HCT116 (cell line): ENCODE measurements at regions not wholly inside any gene's neighbourhood (a gene's known extent, or its start where the extent isn't known, plus 50 kb on each side); places are given as distances from the start of the nearest gene placed in this dataset.

Experiments
- ATAC-seq: fragments of 200-7000 bp; cut with Tn5 transposase; 2 replicates; pipeline ENCODE4 v1.9.1; 2020; ENCODE audit warnings: mild to moderate bottlenecking, moderate library complexity
- BruUV-seq: library from RNA; stranded (reverse); fragments of 400-500 nt; replicated peaks from 2 replicates; lab custom pipeline; 2021; lab: Mats Ljungman, UMichigan
- CTCF ChIA-PET: fragments of 300-600 bp; sonication (Branson Sonifier 250); formaldehyde crosslinking; loops from one replicate; lab custom pipeline; 2021; ENCODE audit warnings: antibody characterized with exemption; lab: Charles Lee
- POLR2A ChIA-PET: fragments of 300-600, 350-600 bp; sonication (Branson Sonifier 250); formaldehyde crosslinking; loops from one replicate; lab custom pipeline; 2021; ENCODE audit warnings: antibody characterized with exemption; lab: Charles Lee
- RAD21 ChIA-PET, 2 experiments: fragments of 300-600 bp; sonication (Branson Sonifier 250); formaldehyde crosslinking; loops; one replicate each; lab custom pipeline; 2023; ENCODE audit warnings: low total read pairs in 2 of 2; ENCODE audit not compliant: uncharacterized antibody in 2 of 2, unreplicated experiment in 2 of 2, low non-redundant PET in 1 of 2; lab: Charles Lee
- DNase-seq: peaks from one replicate; pipeline ENCODE4 v3.0.0-alpha.2; 2010; ENCODE audit warnings: low read depth, low spot score
- H2AFZ ChIP-seq: fragments of 200-600 bp; shearing (Covaris generic), sonication (generic); 2 replicates; pipeline ENCODE4 v1.6.1; 2017; ENCODE audit warnings: low read depth, mixed run types, mixed read lengths, antibody characterized with exemption, low read length; ENCODE audit not compliant: poor library complexity, severe bottlenecking
- H3K27ac ChIP-seq: 2 replicates; pipeline ENCODE4 v1.5.1; 2012; ENCODE audit warnings: low read depth, low read length
- H3K27me3 ChIP-seq: fragments of 200-600 bp; sonication (generic); 2 replicates; pipeline ENCODE4 v1.6.1; 2016; ENCODE audit warnings: mixed run types, low read length, mixed read lengths; ENCODE audit not compliant: insufficient read depth
- H3K36me3 ChIP-seq, 2 experiments: fragments of 200-500 bp in 1 of 2; fragments of 200-600 bp in 1 of 2; sonication (Bioruptor generic) in 1 of 2; sonication (generic) in 1 of 2; 2 replicates each; pipeline versions ENCODE4 v1.5.1 to v1.6.1; 2014 to 2016; ENCODE audit warnings: low read length in 2 of 2, inconsistent platforms in 1 of 2, mixed read lengths in 1 of 2, mixed run types in 1 of 2; ENCODE audit not compliant: insufficient read depth in 2 of 2, control insufficient read depth in 1 of 2
- H3K4me1 ChIP-seq, 2 experiments: fragments of 200-600 bp in 1 of 2; sonication (generic) in 1 of 2; 2 replicates each; pipeline versions ENCODE4 v1.5.1 to v1.6.1; 2012 to 2017; ENCODE audit warnings: low read length in 2 of 2, inconsistent platforms in 1 of 2, mild to moderate bottlenecking in 1 of 2, mixed read lengths in 1 of 2, mixed run types in 1 of 2, moderate library complexity in 1 of 2; ENCODE audit not compliant: insufficient read depth in 2 of 2, control insufficient read depth in 1 of 2
- H3K4me2 ChIP-seq: fragments of 200-600 bp; sonication (generic); 2 replicates; pipeline ENCODE4 v1.6.1; 2017; ENCODE audit warnings: mixed run types, low read length, mixed read lengths
- H3K4me3 ChIP-seq, 2 experiments: fragments of 200-600 bp in 1 of 2; sonication (generic) in 1 of 2; replicated peaks in 1 of 2; 2 replicates each; pipeline ENCODE4 v1.5.1; 2011 to 2016; ENCODE audit warnings: low read length in 2 of 2, control low read depth in 1 of 2, low read depth in 1 of 2, mild to moderate bottlenecking in 1 of 2, mixed read lengths in 1 of 2, mixed run types in 1 of 2
- H3K79me2 ChIP-seq: fragments of 200-600 bp; sonication (generic); 2 replicates; pipeline ENCODE4 v1.6.1; 2017; ENCODE audit warnings: mild to moderate bottlenecking, mixed run types, low read length, moderate library complexity, mixed read lengths; ENCODE audit not compliant: insufficient read depth
- H3K9ac ChIP-seq: fragments of 200-600 bp; sonication (generic); 2 replicates; pipeline ENCODE4 v1.6.1; 2016; ENCODE audit warnings: low read length, mixed read lengths
- H3K9me2 ChIP-seq: fragments of 200-600 bp; sonication (generic), shearing (Covaris generic); 2 replicates; pipeline ENCODE4 v1.6.1; 2017; ENCODE audit warnings: mixed run types, mild to moderate bottlenecking, moderate library complexity; ENCODE audit not compliant: insufficient read depth
- H3K9me3 ChIP-seq, 2 experiments: fragments of 200-500 bp in 1 of 2; fragments of 200-600 bp in 1 of 2; sonication (Bioruptor generic) in 1 of 2; sonication (generic) in 1 of 2; 2 replicates each; pipeline ENCODE4 v1.6.1; 2014 to 2017; ENCODE audit warnings: low read length in 2 of 2, mixed read lengths in 2 of 2, inconsistent platforms in 1 of 2, low read depth in 1 of 2, mild to moderate bottlenecking in 1 of 2, mixed run types in 1 of 2, moderate library complexity in 1 of 2; ENCODE audit not compliant: control insufficient read depth in 1 of 2, insufficient read depth in 1 of 2
- H4K20me1 ChIP-seq: fragments of 200-600 bp; sonication (generic), shearing (Covaris generic); 2 replicates; pipeline ENCODE4 v1.6.1; 2017; ENCODE audit warnings: mixed run types, mild to moderate bottlenecking, moderate library complexity; ENCODE audit not compliant: insufficient read depth
- CBX3 ChIP-seq: IDR thresholded peaks from 2 replicates; pipeline ENCODE4 v1.6.1; 2012; ENCODE audit warnings: low read depth
- CEBPB ChIP-seq: IDR thresholded peaks from 2 replicates; pipeline ENCODE4 v1.6.1; 2012; ENCODE audit warnings: low read depth
- EGR1 ChIP-seq: IDR thresholded peaks from 2 replicates; pipeline ENCODE4 v1.6.1; 2012; ENCODE audit warnings: low read depth
- EZH2 ChIP-seq: fragments of 200-600 bp; sonication (generic); IDR thresholded peaks from 2 replicates; pipeline ENCODE4 v1.6.1; 2017; ENCODE audit warnings: antibody characterized with exemption, mixed run types
- EZH2phosphoT487 ChIP-seq: fragments of 200-600 bp; IDR thresholded peaks from 2 replicates; pipeline ENCODE4 v1.6.1; 2018; ENCODE audit warnings: antibody characterized with exemption, borderline replicate concordance
- POLR2A ChIP-seq: IDR thresholded peaks from 2 replicates; pipeline ENCODE4 v1.7.0; 2011; ENCODE audit warnings: borderline replicate concordance; ENCODE audit not compliant: insufficient read depth, insufficient read length; ENCODE audit errors: extremely low read depth
- RAD21 ChIP-seq: IDR thresholded peaks from 2 replicates; pipeline ENCODE4 v1.6.1; 2012; ENCODE audit warnings: low read depth, mild to moderate bottlenecking
- SIN3A ChIP-seq: IDR thresholded peaks from 2 replicates; pipeline ENCODE4 v1.6.1; 2012; ENCODE audit warnings: low read depth
- SP1 ChIP-seq: IDR thresholded peaks from 2 replicates; pipeline ENCODE4 v1.6.1; 2012; ENCODE audit warnings: low read depth
- TCF7L2 ChIP-seq: IDR thresholded peaks from 2 replicates; pipeline ENCODE4 v1.7.0; 2011; ENCODE audit warnings: borderline replicate concordance, inconsistent platforms; ENCODE audit not compliant: insufficient read depth, insufficient read length; ENCODE audit errors: extremely low read depth
- YY1 ChIP-seq: IDR thresholded peaks from 2 replicates; pipeline ENCODE4 v1.6.1; 2011; ENCODE audit warnings: low read length, low read depth, moderate library complexity, mild to moderate bottlenecking; ENCODE audit not compliant: insufficient replicate concordance; ENCODE audit errors: extremely low read depth
- ZFX ChIP-seq: fragments of 450-650 bp; IDR thresholded peaks from 2 replicates; pipeline ENCODE4 v1.6.1; 2017
- ZNF274 ChIP-seq: fragments of 200-500 bp; sonication (Bioruptor generic); IDR thresholded peaks from 2 replicates; pipeline ENCODE4 v1.6.1; 2014; ENCODE audit warnings: mild to moderate bottlenecking, low read depth, low read length, inconsistent platforms
- intact Hi-C: fragments of 100-400 bp; cut with micrococcal nuclease; formaldehyde crosslinking; loops from 2 replicates; pipeline ENCODE4 v1.10.0; 2022
- TF ChIP-seq, protein P1 (sequence below): IDR thresholded peaks from 2 replicates; pipeline ENCODE4 v1.6.1; 2012; ENCODE audit warnings: low read depth
- TF ChIP-seq, protein P2 (sequence below): IDR thresholded peaks from 2 replicates; pipeline ENCODE4 v1.6.1; 2012
- TF ChIP-seq, protein P3 (sequence below): IDR thresholded peaks from 2 replicates; pipeline ENCODE4 v1.6.1; 2012
- TF ChIP-seq, protein P4 (sequence below), 3 experiments: fragments of 200-600 bp in 1 of 3; sonication (generic) in 1 of 3; IDR thresholded peaks in 2 of 3; conservative IDR thresholded peaks in 1 of 3; 2 replicates each; pipeline ENCODE4 v1.5.1; 2012 to 2017; ENCODE audit warnings: low read depth in 2 of 3, low read length in 2 of 3, antibody characterized with exemption in 1 of 3, borderline replicate concordance in 1 of 3, control low read depth in 1 of 3, mild to moderate bottlenecking in 1 of 3, mixed read lengths in 1 of 3, mixed run types in 1 of 3, moderate library complexity in 1 of 3; ENCODE audit not compliant: insufficient read depth in 1 of 3
- TF ChIP-seq, protein P5 (sequence below): IDR thresholded peaks from 2 replicates; pipeline ENCODE4 v1.6.1; 2011; ENCODE audit warnings: mild to moderate bottlenecking, low read length, moderate library complexity; ENCODE audit not compliant: insufficient replicate concordance; ENCODE audit errors: extremely low read depth

DNA sequence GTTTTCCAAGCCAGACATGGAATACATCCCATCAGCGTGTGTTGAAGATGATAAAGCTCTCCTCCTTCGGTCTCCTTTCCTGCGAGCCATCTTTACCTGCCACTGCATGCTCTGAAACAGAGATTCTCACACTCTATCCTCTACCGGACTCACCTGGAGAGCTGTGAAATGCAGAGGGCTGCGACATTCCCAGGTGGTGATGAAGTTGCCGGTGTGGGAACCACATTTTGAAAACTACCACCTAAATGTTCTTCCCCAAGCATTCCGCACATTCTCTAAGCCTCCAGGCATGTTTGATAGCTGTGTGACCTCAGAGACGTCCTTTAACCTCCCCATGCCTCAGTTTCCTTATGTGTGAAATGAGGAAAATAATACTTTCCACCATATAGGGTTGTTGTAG is 226.2 kb upstream of the RAB6C start:
- Histone ChIP-seq H3K4me2 (no peak overlapping the region), H3K36me3 (no peaks in the 10 kb centered on the region), H3K4me1 (no peaks in the 10 kb centered on the region), H3K9ac (no peak overlapping the region), H3K9me2 (no peaks in the 10 kb centered on the region), H3K9me3 (no peaks in the 10 kb centered on the region), H3K79me2 (no peaks in the 10 kb centered on the region), H2AFZ (no peak overlapping the region), H4K20me1 (no peaks in the 10 kb centered on the region), H3K27ac (no peak overlapping the region), H3K27me3 (peaks cover 52% of the 10 kb centered on the region; the same call in 1 of the 2 replicates), H3K4me3 (no peak overlapping the region)
- DNase-seq (no peak), ATAC-seq (no peak)
- intact Hi-C loops, result no loop called here
- RAD21 ChIA-PET, result no interaction called here
- TF ChIP-seq EGR1, result no peak
- TF ChIP-seq, protein P1, sequence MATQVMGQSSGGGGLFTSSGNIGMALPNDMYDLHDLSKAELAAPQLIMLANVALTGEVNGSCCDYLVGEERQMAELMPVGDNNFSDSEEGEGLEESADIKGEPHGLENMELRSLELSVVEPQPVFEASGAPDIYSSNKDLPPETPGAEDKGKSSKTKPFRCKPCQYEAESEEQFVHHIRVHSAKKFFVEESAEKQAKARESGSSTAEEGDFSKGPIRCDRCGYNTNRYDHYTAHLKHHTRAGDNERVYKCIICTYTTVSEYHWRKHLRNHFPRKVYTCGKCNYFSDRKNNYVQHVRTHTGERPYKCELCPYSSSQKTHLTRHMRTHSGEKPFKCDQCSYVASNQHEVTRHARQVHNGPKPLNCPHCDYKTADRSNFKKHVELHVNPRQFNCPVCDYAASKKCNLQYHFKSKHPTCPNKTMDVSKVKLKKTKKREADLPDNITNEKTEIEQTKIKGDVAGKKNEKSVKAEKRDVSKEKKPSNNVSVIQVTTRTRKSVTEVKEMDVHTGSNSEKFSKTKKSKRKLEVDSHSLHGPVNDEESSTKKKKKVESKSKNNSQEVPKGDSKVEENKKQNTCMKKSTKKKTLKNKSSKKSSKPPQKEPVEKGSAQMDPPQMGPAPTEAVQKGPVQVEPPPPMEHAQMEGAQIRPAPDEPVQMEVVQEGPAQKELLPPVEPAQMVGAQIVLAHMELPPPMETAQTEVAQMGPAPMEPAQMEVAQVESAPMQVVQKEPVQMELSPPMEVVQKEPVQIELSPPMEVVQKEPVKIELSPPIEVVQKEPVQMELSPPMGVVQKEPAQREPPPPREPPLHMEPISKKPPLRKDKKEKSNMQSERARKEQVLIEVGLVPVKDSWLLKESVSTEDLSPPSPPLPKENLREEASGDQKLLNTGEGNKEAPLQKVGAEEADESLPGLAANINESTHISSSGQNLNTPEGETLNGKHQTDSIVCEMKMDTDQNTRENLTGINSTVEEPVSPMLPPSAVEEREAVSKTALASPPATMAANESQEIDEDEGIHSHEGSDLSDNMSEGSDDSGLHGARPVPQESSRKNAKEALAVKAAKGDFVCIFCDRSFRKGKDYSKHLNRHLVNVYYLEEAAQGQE, result no peak
- TF ChIP-seq, protein P2, sequence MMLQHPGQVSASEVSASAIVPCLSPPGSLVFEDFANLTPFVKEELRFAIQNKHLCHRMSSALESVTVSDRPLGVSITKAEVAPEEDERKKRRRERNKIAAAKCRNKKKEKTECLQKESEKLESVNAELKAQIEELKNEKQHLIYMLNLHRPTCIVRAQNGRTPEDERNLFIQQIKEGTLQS, result no peak
- TF ChIP-seq RAD21, result no peak
- no peak for TF ChIP-seq YY1
- no peak for TF ChIP-seq POLR2A
- TF ChIP-seq TCF7L2, result no peak
- TF ChIP-seq CEBPB, result no peak
- no peak for TF ChIP-seq ZNF274
- TF ChIP-seq SP1, result no peak
- TF ChIP-seq ZFX, result no peak
- TF ChIP-seq, protein P3, sequence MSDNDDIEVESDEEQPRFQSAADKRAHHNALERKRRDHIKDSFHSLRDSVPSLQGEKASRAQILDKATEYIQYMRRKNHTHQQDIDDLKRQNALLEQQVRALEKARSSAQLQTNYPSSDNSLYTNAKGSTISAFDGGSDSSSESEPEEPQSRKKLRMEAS, result no peak
- TF ChIP-seq, protein P4, sequence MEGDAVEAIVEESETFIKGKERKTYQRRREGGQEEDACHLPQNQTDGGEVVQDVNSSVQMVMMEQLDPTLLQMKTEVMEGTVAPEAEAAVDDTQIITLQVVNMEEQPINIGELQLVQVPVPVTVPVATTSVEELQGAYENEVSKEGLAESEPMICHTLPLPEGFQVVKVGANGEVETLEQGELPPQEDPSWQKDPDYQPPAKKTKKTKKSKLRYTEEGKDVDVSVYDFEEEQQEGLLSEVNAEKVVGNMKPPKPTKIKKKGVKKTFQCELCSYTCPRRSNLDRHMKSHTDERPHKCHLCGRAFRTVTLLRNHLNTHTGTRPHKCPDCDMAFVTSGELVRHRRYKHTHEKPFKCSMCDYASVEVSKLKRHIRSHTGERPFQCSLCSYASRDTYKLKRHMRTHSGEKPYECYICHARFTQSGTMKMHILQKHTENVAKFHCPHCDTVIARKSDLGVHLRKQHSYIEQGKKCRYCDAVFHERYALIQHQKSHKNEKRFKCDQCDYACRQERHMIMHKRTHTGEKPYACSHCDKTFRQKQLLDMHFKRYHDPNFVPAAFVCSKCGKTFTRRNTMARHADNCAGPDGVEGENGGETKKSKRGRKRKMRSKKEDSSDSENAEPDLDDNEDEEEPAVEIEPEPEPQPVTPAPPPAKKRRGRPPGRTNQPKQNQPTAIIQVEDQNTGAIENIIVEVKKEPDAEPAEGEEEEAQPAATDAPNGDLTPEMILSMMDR (IDR thresholded peaks at IDR 0.05 in 2 of 3, conservative IDR thresholded peaks at IDR 0.05 in 1 of 3; ENCODE audit: borderline replicate concordance in 1 of 3, insufficient read depth in 1 of 3, low read depth in 2 of 3, low read length in 2 of 3), result no peak
- TF ChIP-seq EZH2, result no peak
- no peak for TF ChIP-seq EZH2phosphoT487
- TF ChIP-seq CBX3, result no peak
- TF ChIP-seq, protein P5, sequence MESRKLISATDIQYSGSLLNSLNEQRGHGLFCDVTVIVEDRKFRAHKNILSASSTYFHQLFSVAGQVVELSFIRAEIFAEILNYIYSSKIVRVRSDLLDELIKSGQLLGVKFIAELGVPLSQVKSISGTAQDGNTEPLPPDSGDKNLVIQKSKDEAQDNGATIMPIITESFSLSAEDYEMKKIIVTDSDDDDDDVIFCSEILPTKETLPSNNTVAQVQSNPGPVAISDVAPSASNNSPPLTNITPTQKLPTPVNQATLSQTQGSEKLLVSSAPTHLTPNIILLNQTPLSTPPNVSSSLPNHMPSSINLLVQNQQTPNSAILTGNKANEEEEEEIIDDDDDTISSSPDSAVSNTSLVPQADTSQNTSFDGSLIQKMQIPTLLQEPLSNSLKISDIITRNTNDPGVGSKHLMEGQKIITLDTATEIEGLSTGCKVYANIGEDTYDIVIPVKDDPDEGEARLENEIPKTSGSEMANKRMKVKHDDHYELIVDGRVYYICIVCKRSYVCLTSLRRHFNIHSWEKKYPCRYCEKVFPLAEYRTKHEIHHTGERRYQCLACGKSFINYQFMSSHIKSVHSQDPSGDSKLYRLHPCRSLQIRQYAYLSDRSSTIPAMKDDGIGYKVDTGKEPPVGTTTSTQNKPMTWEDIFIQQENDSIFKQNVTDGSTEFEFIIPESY, result no peak
- no peak for TF ChIP-seq SIN3A
- CTCF ChIA-PET, result no interaction called here
- BruUV-seq, result no TSS peak
- POLR2A ChIA-PET, result no interaction called here
